ENCODE measurements at regions not wholly inside any gene's neighbourhood (a gene's known extent, or its start where the extent isn't known, plus 50 kb on each side); places are given as distances from the start of the nearest gene placed in this dataset.

DNA sequence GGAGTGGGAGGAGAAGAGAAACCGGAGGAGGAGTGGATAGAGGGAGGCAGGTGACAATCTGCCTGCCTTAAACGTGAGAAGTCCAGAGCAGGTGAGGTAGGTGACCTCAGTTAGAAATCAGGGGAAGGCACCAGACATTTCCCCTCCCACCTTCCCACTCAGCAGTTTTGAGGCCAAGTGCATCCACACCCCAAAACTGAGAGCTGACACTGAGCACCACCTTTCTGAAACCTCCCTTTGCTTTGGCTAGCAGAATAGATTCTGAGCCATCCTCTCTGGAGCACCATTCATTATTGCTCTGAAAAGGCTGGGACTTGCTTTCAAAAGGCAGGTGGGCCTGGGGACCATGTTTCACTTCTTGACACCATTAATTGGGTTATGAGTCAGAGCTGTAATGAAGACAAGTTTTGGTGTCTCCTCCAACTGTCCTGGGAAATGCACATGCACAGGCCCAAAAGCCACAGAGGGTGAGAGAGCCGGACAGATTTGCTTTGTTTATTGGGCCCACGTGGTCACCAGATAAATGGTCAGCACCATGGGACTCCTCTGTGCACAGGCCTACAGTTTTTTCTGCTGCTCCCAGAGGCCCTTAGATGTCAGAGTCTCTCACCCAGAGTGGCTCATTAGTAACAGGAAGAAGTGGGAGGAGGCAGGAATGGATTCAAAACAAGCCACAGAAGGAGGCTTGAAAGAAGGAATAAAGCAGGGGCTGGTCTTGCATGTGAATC is 314.7 kb downstream of the TLE1 start:
- WGBS (ENCODE audit: insufficient coverage, low coverage, missing lambda C conversion rate): 0% methylated on average over 3 of the region's 4 CpGs
- FAIRE-seq (no peak), DNase-seq (ENCODE audit: extremely low read depth in 1 of 4, low spot score in 3 of 4) (no peak), ATAC-seq (no peak)
- no peaks in the 10 kb centered on the region for H3K36me3 ChIP-seq (ENCODE audit: control insufficient read depth, insufficient read depth, low read length)
- ChIA-PET CTCF (ENCODE audit: low intra/inter-chr PET ratio) (no interaction called here), POLR2A (no interaction called here)
- no peaks in the 10 kb centered on the region for H3K9me3 ChIP-seq (replicated peaks; ENCODE audit: control insufficient read depth, insufficient read depth, low read depth, low read length)
- H3K4me3 ChIP-seq: no peak overlapping the region
- intact Hi-C loops (cut with micrococcal nuclease) (no loop called here), in situ Hi-C loops (cut with MboI) (no loop called here)
- no peak overlapping the region for H3K27ac ChIP-seq (ENCODE audit: extremely low read depth, low read depth, low read length)
- no peak overlapping the region for H3K4me2 ChIP-seq (ENCODE audit: insufficient read depth, low read length)
- H2AFZ ChIP-seq (ENCODE audit: low read depth, low read length): no peak overlapping the region
- no peaks in the 10 kb centered on the region for H4K20me1 ChIP-seq (replicated peaks; ENCODE audit: control insufficient read depth, insufficient read depth, low read length)
- BruUV-seq (replicated peaks): no TSS peak
- H3K9ac ChIP-seq (ENCODE audit: insufficient read depth in 1 of 2, low read depth in 2 of 2, low read length in 2 of 2): no peak overlapping the region
- no peaks in the 10 kb centered on the region for H3K4me1 ChIP-seq (replicated peaks in 1 of 2; ENCODE audit: control insufficient read depth in 2 of 2, insufficient read depth in 2 of 2, low read length in 2 of 2)
- H3K9me1 ChIP-seq (ENCODE audit: control insufficient read depth, insufficient read depth, low read length): no peaks in the 10 kb centered on the region
- TF ChIP-seq MEIS2 (IDR thresholded peaks at IDR 0.05; ENCODE audit: partially characterized antibody): no peak
- TF ChIP-seq TCF7 (IDR thresholded peaks at IDR 0.05; ENCODE audit: borderline replicate concordance): no peak
- no peak for TF ChIP-seq HNRNPLL (IDR thresholded peaks at IDR 0.05; ENCODE audit: low read depth, low read length, poor library complexity, severe bottlenecking)
- no peak for TF ChIP-seq GTF2F1 (IDR thresholded peaks at IDR 0.05; ENCODE audit: low read depth, low read length)
- no peak for TF ChIP-seq TBP (optimal IDR thresholded peaks at IDR 0.05; ENCODE audit: low read depth, low read length)
- TF ChIP-seq ZNF449 (CRISPR knock-in tag; IDR thresholded peaks at IDR 0.05): no peak
- TF ChIP-seq ZNF79 (CRISPR knock-in tag; IDR thresholded peaks at IDR 0.05; ENCODE audit: low read depth): no peak
- TF ChIP-seq CEBPG (CRISPR knock-in tag; IDR thresholded peaks at IDR 0.05): no peak
- no peak for TF ChIP-seq CEBPG (tag; conservative IDR thresholded peaks at IDR 0.05 in 1 of 2, IDR thresholded peaks at IDR 0.05 in 1 of 2)
- TF ChIP-seq HMG20B (CRISPR knock-in tag; IDR thresholded peaks at IDR 0.05): no peak
- H3K27me3 ChIP-seq (ENCODE audit: control insufficient read depth in 2 of 2, insufficient read depth in 2 of 2, low read length in 2 of 2): no peaks in the 10 kb centered on the region
- H3K79me2 ChIP-seq (ENCODE audit: control insufficient read depth, insufficient read depth, low read length): no peaks in the 10 kb centered on the region
